ENCODE measurements at regions not wholly inside any gene's neighbourhood (a gene's known extent, or its start where the extent isn't known, plus 50 kb on each side); places are given as distances from the start of the nearest gene placed in this dataset.

GRCh38 chr11:134581966-134582769 lies 170.1 kb upstream of the B3GAT1 start:
- no peak overlapping the region for H3K27ac ChIP-seq
- peaks cover 0 to 31% (median 9%) of the 10 kb centered on the region in 12 donors for H3K4me1 ChIP-seq
- TF ChIP-seq CTCF (IDR thresholded peaks at IDR 0.05), result no peak
- TF ChIP-seq POLR2A (IDR thresholded peaks at IDR 0.05), result no peak
- 78 to 85% (median 80%) methylated on average over 11 of the region's 11 CpGs for WGBS, 4 donors
- ATAC-seq (peak in 1 of 4 donors; percentile 38), DNase-seq (no peak)
- H3K36me3 ChIP-seq, result no peaks in the 10 kb centered on the region
- no peaks in the 10 kb centered on the region for H3K9me3 ChIP-seq
- intact Hi-C loops (cut with DNase I), result loop anchor here in 1 of 10 donors (10.0 kb wide), 1 partner anchor 217 kb away; no protein-coding TSS in a partner anchor
- H3K27me3 ChIP-seq, result peaks cover 0 to 69% (median 13%) of the 10 kb centered on the region in 9 donors
- H3K4me3 ChIP-seq, result no peak overlapping the region

DNA sequence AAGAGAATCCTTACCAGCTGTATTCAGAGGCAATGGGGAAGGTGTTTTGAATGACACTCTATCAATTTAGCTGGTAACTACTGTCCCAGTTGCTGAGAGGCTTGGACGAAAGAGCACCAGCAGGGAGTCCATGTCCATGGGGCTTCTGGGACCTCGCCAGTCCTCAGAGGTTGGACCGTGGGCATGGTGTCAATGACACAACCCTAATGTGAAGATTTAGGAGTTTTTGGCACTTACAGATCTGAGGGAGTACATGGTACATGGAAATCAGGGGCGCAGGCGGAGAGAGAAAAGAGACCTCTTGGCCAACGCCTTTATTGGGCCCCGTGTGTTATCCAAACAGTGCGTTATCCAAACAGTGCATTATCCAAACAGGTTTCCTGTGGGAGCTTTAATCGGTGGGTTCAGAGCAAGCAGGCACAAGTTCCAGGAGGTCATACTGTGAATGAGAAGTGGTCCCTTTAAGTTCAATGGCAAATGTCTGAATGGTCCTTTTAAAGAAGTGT lies 169.1 kb upstream of the B3GAT1 start:
- TF ChIP-seq POLR2A (IDR thresholded peaks at IDR 0.05), result no peak
- TF ChIP-seq CTCF (IDR thresholded peaks at IDR 0.05), result no peak
- no peaks in the 10 kb centered on the region for H3K36me3 ChIP-seq
- DNase-seq (no peak), ATAC-seq (no peak)
- H3K27me3 ChIP-seq, result peaks cover 0 to 77% (median 16%) of the 10 kb centered on the region in 9 donors
- H3K9me3 ChIP-seq, result no peaks in the 10 kb centered on the region
- 67 to 84% (median 70%) methylated on average over 9 of the region's 9 CpGs for WGBS, 4 donors
- no peak overlapping the region for H3K4me3 ChIP-seq
- peaks cover 0 to 31% (median 9%) of the 10 kb centered on the region in 12 donors for H3K4me1 ChIP-seq
- intact Hi-C loops (cut with DNase I), result loop anchor here in 1 of 10 donors (10.0 kb wide), 1 partner anchor 216 kb away; no protein-coding TSS in a partner anchor
- no peak overlapping the region for H3K27ac ChIP-seq

GRCh38 chr11:134580610-134580975 lies 168.6 kb upstream of the B3GAT1 start:
- Histone ChIP-seq H3K4me1 (peaks cover 0 to 30% (median 9%) of the 10 kb centered on the region in 12 donors), H3K36me3 (no peaks in the 10 kb centered on the region), H3K9me3 (no peaks in the 10 kb centered on the region), H3K27ac (no peak overlapping the region), H3K27me3 (peaks cover 0 to 77% (median 16%) of the 10 kb centered on the region in 9 donors), H3K4me3 (no peak overlapping the region)
- 84 to 88% (median 87%) methylated on average over 4 to 8 of the region's 8 CpGs for WGBS, 4 donors
- ATAC-seq (no peak), DNase-seq (no peak)
- intact Hi-C loops (cut with DNase I), result loop anchor here in 1 of 10 donors (10.0 kb wide), 1 partner anchor 216 kb away; no protein-coding TSS in a partner anchor
- TF ChIP-seq POLR2A (IDR thresholded peaks at IDR 0.05) (no peak), CTCF (IDR thresholded peaks at IDR 0.05) (no peak)

Measured in heart left ventricle (tissue), 16 donors.